ENCODE measurements at regions not wholly inside any gene's neighbourhood (a gene's known extent, or its start where the extent isn't known, plus 50 kb on each side); places are given as distances from the start of the nearest gene placed in this dataset.

- ChIA-PET POLR2A (no interaction called here), CTCF (no interaction called here)
- TF ChIP-seq SMC3 (IDR thresholded peaks at IDR 0.05; ENCODE audit: low read depth, low read length) (no peak), TEAD4 (IDR thresholded peaks at IDR 0.05; ENCODE audit: borderline replicate concordance, insufficient read depth) (no peak), MXI1 (IDR thresholded peaks at IDR 0.05; ENCODE audit: low read depth, low read length) (no peak), EP300 (IDR thresholded peaks at IDR 0.05; ENCODE audit: borderline replicate concordance in 1 of 2, low read depth in 1 of 2, low read length in 1 of 2) (no peak), USF2 (IDR thresholded peaks at IDR 0.05; ENCODE audit: borderline replicate concordance, low read depth, low read length) (no peak), ELF1 (IDR thresholded peaks at IDR 0.05) (no peak), RAD21 (IDR thresholded peaks at IDR 0.05; ENCODE audit: low read length) (no peak), NFIC (IDR thresholded peaks at IDR 0.05; ENCODE audit: borderline replicate concordance) (no peak), CTCF (IDR thresholded peaks at IDR 0.05) (no peak), RCOR1 (IDR thresholded peaks at IDR 0.05; ENCODE audit: low read length) (no peak), TAF1 (IDR thresholded peaks at IDR 0.05; ENCODE audit: borderline replicate concordance, low read depth, low read length) (no peak), FOXM1 (IDR thresholded peaks at IDR 0.05; ENCODE audit: low read depth) (no peak)
- TF ChIP-seq, protein P1, sequence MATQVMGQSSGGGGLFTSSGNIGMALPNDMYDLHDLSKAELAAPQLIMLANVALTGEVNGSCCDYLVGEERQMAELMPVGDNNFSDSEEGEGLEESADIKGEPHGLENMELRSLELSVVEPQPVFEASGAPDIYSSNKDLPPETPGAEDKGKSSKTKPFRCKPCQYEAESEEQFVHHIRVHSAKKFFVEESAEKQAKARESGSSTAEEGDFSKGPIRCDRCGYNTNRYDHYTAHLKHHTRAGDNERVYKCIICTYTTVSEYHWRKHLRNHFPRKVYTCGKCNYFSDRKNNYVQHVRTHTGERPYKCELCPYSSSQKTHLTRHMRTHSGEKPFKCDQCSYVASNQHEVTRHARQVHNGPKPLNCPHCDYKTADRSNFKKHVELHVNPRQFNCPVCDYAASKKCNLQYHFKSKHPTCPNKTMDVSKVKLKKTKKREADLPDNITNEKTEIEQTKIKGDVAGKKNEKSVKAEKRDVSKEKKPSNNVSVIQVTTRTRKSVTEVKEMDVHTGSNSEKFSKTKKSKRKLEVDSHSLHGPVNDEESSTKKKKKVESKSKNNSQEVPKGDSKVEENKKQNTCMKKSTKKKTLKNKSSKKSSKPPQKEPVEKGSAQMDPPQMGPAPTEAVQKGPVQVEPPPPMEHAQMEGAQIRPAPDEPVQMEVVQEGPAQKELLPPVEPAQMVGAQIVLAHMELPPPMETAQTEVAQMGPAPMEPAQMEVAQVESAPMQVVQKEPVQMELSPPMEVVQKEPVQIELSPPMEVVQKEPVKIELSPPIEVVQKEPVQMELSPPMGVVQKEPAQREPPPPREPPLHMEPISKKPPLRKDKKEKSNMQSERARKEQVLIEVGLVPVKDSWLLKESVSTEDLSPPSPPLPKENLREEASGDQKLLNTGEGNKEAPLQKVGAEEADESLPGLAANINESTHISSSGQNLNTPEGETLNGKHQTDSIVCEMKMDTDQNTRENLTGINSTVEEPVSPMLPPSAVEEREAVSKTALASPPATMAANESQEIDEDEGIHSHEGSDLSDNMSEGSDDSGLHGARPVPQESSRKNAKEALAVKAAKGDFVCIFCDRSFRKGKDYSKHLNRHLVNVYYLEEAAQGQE (IDR thresholded peaks at IDR 0.05; ENCODE audit: low read depth, low read length), result no peak
- TF ChIP-seq, protein P2, sequence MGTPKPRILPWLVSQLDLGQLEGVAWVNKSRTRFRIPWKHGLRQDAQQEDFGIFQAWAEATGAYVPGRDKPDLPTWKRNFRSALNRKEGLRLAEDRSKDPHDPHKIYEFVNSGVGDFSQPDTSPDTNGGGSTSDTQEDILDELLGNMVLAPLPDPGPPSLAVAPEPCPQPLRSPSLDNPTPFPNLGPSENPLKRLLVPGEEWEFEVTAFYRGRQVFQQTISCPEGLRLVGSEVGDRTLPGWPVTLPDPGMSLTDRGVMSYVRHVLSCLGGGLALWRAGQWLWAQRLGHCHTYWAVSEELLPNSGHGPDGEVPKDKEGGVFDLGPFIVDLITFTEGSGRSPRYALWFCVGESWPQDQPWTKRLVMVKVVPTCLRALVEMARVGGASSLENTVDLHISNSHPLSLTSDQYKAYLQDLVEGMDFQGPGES (IDR thresholded peaks at IDR 0.05; ENCODE audit: low read depth, low read length), result no peak
- TF ChIP-seq, protein P3, sequence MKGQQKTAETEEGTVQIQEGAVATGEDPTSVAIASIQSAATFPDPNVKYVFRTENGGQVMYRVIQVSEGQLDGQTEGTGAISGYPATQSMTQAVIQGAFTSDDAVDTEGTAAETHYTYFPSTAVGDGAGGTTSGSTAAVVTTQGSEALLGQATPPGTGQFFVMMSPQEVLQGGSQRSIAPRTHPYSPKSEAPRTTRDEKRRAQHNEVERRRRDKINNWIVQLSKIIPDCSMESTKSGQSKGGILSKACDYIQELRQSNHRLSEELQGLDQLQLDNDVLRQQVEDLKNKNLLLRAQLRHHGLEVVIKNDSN (IDR thresholded peaks at IDR 0.05; ENCODE audit: borderline replicate concordance, low read depth), result no peak
- no peak for DNase-seq
- H3K36me3 ChIP-seq (replicated peaks in 1 of 2; ENCODE audit: control insufficient read depth in 1 of 2, insufficient read depth in 2 of 2, low read length in 1 of 2), result no peaks in the 10 kb centered on the region
- H3K9ac ChIP-seq, result no peak overlapping the region
- no peak overlapping the region for H3K4me3 ChIP-seq (ENCODE audit: low read depth in 2 of 2, low read length in 1 of 2)
- no peaks in the 10 kb centered on the region for H3K4me1 ChIP-seq (ENCODE audit: control insufficient read depth in 1 of 2, insufficient read depth in 2 of 2, low read depth in 1 of 2, low read length in 1 of 2)
- 0 out of 2 replicates have a peak overlapping the region, but pooled peaks have one; percentile 16 for H2AFZ ChIP-seq (ENCODE audit: low read depth)
- no peak overlapping the region for H3K4me2 ChIP-seq
- no peaks in the 10 kb centered on the region for H3F3A ChIP-seq (replicated peaks; ENCODE audit: insufficient read depth)
- H4K20me1 ChIP-seq (ENCODE audit: insufficient read depth), result peaks cover under 1% of the 10 kb centered on the region; the same call in 1 of the 2 replicates
- no peak overlapping the region for H3K27ac ChIP-seq (ENCODE audit: low read depth in 2 of 2, low read length in 1 of 2)
- 54% methylated on average over 6 of the region's 6 CpGs for WGBS (ENCODE audit: low lambda C conversion rate)
- no peaks in the 10 kb centered on the region for H3K9me2 ChIP-seq
- H3K27me3 ChIP-seq (ENCODE audit: insufficient read depth), result no peaks in the 10 kb centered on the region
- H3K9me3 ChIP-seq, result no peaks in the 10 kb centered on the region
- H3K79me2 ChIP-seq (ENCODE audit: insufficient read depth), result no peaks in the 10 kb centered on the region
Measured at GRCh38 chr3:88418219-88418618, 268.5 kb downstream of the C3orf38 start.
